GM13977 (cell line): ENCODE measurements at regions not wholly inside any gene's neighbourhood (a gene's known extent, or its start where the extent isn't known, plus 50 kb on each side); places are given as distances from the start of the nearest gene placed in this dataset.
A peak's percentile ranks its signal among the peaks of the same experiment; 100 is the strongest.

Experiments used
- DNase-seq: peaks from one replicate; pipeline ENCODE4 v3.0.0; 2012; ENCODE audit warnings: low spot score
- in situ Hi-C: fragments of 300-500 bp; cut with MboI; formaldehyde crosslinking; loops from one replicate; pipeline ENCODE4 v1.12.0; 2022; ENCODE audit warnings: low sequenced_read_pairs, low pct_unique_long_range_greater_than_20kb, mixed read lengths, inconsistent platforms; ENCODE audit not compliant: unreplicated experiment
- TF ChIP-seq, protein P1 (sequence below): IDR thresholded peaks from 2 replicates; pipeline ENCODE4 v1.5.1; 2012; ENCODE audit warnings: mild to moderate bottlenecking, control low read depth; ENCODE audit not compliant: insufficient read depth; ENCODE audit errors: extremely low read depth, missing control alignments

DNA sequence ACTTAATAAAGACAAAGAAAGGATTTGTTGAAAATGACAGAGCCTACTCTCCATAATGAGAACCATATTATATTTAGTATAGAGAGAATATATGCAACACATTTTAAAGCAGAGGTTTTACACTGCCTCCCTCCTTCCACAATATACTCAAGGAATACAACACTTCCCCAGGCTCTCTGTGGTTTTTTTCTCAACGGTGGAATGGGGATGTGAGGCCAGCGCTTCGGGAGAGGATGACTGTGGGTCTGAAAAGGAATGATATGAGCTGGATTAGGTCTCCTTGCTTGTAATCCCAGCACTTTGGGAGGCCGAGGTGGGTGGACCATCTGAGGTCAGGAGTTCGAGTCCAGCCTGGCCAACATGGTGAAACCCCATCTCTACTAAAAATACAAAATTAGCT lies 348.7 kb upstream of the KLF3 start:
- in situ Hi-C loops: loop anchor here (5.0 to 25.0 kb wide), 2 partner anchors 133 to 253 kb away; no protein-coding TSS in a partner anchor
- DNase-seq: no peak
- TF ChIP-seq, protein P1, sequence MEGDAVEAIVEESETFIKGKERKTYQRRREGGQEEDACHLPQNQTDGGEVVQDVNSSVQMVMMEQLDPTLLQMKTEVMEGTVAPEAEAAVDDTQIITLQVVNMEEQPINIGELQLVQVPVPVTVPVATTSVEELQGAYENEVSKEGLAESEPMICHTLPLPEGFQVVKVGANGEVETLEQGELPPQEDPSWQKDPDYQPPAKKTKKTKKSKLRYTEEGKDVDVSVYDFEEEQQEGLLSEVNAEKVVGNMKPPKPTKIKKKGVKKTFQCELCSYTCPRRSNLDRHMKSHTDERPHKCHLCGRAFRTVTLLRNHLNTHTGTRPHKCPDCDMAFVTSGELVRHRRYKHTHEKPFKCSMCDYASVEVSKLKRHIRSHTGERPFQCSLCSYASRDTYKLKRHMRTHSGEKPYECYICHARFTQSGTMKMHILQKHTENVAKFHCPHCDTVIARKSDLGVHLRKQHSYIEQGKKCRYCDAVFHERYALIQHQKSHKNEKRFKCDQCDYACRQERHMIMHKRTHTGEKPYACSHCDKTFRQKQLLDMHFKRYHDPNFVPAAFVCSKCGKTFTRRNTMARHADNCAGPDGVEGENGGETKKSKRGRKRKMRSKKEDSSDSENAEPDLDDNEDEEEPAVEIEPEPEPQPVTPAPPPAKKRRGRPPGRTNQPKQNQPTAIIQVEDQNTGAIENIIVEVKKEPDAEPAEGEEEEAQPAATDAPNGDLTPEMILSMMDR: no peak

DNA sequence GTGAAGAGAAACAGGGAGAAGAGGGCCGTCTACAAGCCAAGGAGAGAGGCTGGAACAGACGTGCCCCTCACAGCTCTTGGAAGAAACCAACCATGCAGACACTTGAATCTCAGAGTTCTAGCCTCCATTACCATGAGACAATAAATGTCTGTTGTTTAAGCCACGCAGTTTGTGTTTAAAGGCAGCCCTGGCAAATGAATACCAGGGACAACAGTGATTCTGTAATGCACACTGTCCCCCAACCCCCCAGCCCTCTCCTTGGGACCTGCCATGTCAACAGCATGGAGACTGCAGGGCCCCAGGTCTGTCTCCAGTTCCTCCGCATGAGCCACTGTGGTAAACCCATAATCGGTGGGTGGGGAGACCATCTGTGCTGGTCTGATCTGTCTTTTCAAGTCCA lies 348.0 kb upstream of the KLF3 start:
- DNase-seq: no peak
- TF ChIP-seq, protein P1: no peak
- in situ Hi-C loops: loop anchor here (5.0 to 25.0 kb wide), 2 partner anchors 134 to 254 kb away; no protein-coding TSS in a partner anchor

DNA sequence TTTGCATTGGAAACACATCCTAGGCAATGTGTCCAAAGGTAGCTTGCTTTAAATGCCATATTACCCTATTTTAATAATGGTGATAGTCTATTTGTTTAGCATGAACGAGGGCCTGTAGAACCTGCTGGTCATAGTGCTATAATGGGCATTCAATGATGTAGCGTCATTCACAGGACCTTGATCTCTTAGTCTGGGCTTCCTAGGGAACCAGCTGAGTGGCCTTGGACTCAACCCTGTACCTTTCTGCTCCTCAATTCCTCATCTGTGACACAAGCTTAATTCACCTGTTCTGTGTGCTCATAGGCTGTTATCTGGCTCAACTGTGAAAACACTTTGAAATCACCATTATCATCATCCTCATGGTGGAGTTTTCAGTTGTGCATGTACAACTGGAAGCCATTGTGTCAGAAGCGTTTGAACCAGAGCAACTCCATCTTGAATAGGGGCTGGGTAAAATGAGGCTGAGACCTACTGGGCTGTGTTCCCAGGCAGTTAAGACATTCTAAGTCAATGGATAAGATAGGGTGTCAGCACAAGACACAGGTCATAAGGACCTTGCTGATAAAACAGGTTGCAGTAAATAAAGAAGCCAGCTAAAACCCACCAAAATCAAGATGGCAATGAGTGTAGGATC lies 346.8 kb upstream of the KLF3 start:
- TF ChIP-seq, protein P1: no peak
- no peak for DNase-seq
- in situ Hi-C loops: loop anchor here (5.0 to 25.0 kb wide), 2 partner anchors 135 to 255 kb away; no protein-coding TSS in a partner anchor

DNA sequence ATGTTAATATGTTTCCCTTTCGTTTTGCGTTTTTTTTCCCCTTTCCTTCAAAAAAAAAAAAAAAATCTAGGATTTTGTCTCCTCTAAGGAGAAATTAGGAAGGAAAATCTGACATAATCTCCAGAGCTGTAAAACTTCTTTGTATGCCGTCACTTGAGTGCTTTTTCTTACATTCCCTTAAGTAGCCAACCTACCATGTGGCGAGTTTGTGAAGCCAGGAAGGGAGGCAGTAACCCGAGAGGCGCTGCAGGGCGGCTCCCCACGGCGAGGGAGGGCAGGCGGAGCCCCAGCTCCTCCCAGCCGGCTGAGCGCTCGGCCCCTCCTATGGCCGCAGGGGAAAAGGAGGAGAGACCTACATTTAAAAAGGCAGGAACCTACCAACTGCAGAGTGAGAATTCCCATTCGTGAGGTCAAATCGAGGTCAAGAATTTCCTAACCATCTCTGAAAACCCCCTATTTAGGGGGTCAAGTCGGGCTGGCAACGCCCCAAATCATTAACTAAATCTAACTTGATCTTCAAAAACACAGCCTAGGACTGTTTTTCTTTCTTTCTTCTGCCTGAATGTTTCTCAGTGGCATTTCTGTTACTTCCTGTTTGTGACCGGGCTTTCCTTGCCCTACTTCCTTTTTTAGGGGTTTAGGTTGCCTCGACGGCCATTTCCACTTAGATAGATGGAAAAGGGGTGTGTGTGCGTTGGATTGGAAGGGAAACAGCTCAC lies 345.1 kb upstream of the KLF3 start:
- in situ Hi-C loops: loop anchor here (5.0 to 25.0 kb wide), 2 partner anchors 137 to 257 kb away; no protein-coding TSS in a partner anchor

DNA sequence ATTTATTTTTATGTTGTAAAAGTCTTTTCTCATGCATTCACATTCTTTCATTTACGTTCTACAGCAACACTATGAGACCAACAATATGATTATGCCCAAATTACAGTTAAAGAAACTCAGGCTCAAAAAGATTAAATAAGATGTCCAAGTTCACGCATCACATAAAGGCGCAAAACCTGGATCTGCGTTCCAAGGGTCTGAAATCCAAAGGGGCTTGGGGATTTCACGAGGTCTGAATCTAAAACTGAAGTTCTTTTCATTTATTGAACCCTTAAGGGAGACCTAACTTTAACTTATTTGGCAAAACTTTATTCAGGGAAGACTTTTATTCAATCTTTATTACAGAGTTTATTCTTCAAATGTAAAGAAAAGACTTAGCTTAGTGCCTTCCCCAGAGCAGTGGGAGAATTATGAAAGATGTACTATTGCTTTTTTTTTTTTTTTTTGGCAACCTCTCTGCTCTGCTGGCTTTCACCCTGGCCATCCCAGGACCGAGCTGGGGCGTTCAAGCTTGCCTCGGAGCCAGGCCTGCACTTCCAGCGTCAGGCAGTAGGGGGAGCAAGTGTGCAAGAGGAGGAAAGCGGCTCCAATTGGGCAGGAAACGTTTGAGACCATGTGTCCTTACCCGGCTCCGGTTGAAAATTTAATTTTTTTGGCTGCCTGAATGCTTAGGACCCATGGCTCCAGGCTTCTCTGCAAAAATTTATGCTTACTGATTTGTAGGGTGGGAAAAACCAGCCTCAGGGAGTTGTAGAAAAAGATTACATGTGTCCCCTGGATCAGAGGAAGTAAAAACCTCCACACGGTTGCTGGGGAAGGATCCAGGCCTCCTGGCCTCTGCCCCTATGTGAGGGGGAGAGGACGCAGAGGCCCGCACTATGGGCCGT lies 344.3 kb upstream of the KLF3 start:
- TF ChIP-seq, protein P1: peak; percentile 95
- in situ Hi-C loops: loop anchor here (5.0 to 25.0 kb wide), 3 partner anchors 137 to 353 kb away; no protein-coding TSS in a partner anchor
- DNase-seq: peak; percentile 89

More for the DNA sequence above, 345.1 kb upstream of the KLF3 start:
- TF ChIP-seq, protein P1: peak; percentile 13
- peak; percentile 88 for DNase-seq

DNA sequence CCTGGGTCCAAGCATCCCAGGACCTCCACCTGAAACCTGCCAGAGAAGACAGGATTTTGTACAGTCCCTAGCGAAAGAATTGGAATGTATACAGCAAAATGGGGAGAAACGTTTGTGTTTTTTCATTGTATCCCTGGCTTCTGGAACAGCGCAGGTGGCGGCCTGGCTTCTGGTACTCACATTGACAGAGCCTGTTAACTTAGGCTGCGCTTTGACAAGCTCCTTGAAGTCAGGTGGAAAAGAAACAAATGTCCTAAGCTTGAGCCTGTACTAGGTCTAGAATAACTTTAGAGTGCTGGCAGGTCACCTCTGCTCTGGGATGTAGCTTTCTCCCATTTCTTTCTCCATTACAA lies 343.7 kb upstream of the KLF3 start:
- DNase-seq: no peak
- TF ChIP-seq, protein P1: no peak
- in situ Hi-C loops: loop anchor here (5.0 to 25.0 kb wide), 2 partner anchors 258 to 352 kb away; no protein-coding TSS in a partner anchor
